Suprapubic skin (tissue), 3 donors: ENCODE measurements at regions not wholly inside any gene's neighbourhood (a gene's known extent, or its start where the extent isn't known, plus 50 kb on each side); places are given as distances from the start of the nearest gene placed in this dataset.

Experiments
- POLR2A ChIP-seq, 2 donors: fragments of 450-650 bp; IDR thresholded peaks; one replicate each; pipeline ENCODE4 v1.6.1; 2017; ENCODE audit warnings: antibody characterized with exemption in 2 of 2, mild to moderate bottlenecking in 2 of 2, moderate library complexity in 2 of 2
- TF ChIP-seq, protein P1 (sequence below), 2 donors: fragments of 200-600 bp in 1 of 2; fragments of 450-650 bp in 1 of 2; sonication (generic) in 1 of 2; IDR thresholded peaks; one replicate each; pipeline ENCODE4 v1.5.1; 2016 to 2019; ENCODE audit warnings: antibody characterized with exemption in 2 of 2, mild to moderate bottlenecking in 1 of 2, moderate library complexity in 1 of 2

- no peak for TF ChIP-seq POLR2A (IDR thresholded peaks at IDR 0.05)
- TF ChIP-seq, protein P1, sequence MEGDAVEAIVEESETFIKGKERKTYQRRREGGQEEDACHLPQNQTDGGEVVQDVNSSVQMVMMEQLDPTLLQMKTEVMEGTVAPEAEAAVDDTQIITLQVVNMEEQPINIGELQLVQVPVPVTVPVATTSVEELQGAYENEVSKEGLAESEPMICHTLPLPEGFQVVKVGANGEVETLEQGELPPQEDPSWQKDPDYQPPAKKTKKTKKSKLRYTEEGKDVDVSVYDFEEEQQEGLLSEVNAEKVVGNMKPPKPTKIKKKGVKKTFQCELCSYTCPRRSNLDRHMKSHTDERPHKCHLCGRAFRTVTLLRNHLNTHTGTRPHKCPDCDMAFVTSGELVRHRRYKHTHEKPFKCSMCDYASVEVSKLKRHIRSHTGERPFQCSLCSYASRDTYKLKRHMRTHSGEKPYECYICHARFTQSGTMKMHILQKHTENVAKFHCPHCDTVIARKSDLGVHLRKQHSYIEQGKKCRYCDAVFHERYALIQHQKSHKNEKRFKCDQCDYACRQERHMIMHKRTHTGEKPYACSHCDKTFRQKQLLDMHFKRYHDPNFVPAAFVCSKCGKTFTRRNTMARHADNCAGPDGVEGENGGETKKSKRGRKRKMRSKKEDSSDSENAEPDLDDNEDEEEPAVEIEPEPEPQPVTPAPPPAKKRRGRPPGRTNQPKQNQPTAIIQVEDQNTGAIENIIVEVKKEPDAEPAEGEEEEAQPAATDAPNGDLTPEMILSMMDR (IDR thresholded peaks at IDR 0.05) = no peak
Observed at GRCh38 chr11:129584316-129584715, 208.7 kb downstream of the BARX2 start.
